SK-N-SH (cell line): ENCODE measurements at regions not wholly inside any gene's neighbourhood (a gene's known extent, or its start where the extent isn't known, plus 50 kb on each side); places are given as distances from the start of the nearest gene placed in this dataset.

Experiments
- CTCF ChIA-PET: fragments of 300-600, 350-600 bp; formaldehyde crosslinking; extraction: SDS; loops from one replicate; lab custom pipeline; 2021; lab: Yijun Ruan, JAX
- POLR2A ChIA-PET: fragments of 350-600 bp; sonication (Branson Sonifier 250); formaldehyde crosslinking; extraction: SDS; loops from one replicate; lab custom pipeline; 2020; ENCODE audit warnings: antibody characterized with exemption, inconsistent platforms; lab: Yijun Ruan, JAX
- DNase-seq: peaks from one replicate; pipeline ENCODE4 v3.0.0; 2012
- H2AFZ ChIP-seq: fragments of 200-600 bp; sonication (generic); 2 replicates; pipeline ENCODE4 v1.8.1; 2016; ENCODE audit warnings: antibody characterized with exemption, mild to moderate bottlenecking, low read depth
- H3F3A ChIP-seq: fragments of 200-600 bp; sonication (generic); replicated peaks from 2 replicates; pipeline ENCODE3; 2016; ENCODE audit warnings: antibody characterized with exemption, mild to moderate bottlenecking; ENCODE audit not compliant: insufficient read depth
- H3K27ac ChIP-seq, 2 experiments: fragments of 200-500 bp in 1 of 2; fragments of 200-600 bp in 1 of 2; sonication (Bioruptor generic) in 1 of 2; sonication (generic), shearing (Covaris generic) in 1 of 2; 2 replicates each; pipeline versions ENCODE4 v1.5.1 to v1.6.1; 2014 to 2016; ENCODE audit warnings: low read depth in 2 of 2, inconsistent platforms in 1 of 2, low read length in 1 of 2, mild to moderate bottlenecking in 1 of 2, mixed read lengths in 1 of 2
- H3K27me3 ChIP-seq: fragments of 200-600 bp; sonication (generic), shearing (Covaris generic); 2 replicates; pipeline ENCODE4 v1.6.1; 2016; ENCODE audit warnings: mixed run types; ENCODE audit not compliant: insufficient read depth
- H3K36me3 ChIP-seq, 2 experiments: fragments of 200-500 bp in 1 of 2; fragments of 200-600 bp in 1 of 2; sonication (Bioruptor generic) in 1 of 2; sonication (generic) in 1 of 2; replicated peaks in 1 of 2; 2 replicates each; pipeline versions ENCODE3 to v1.5.1; 2014 to 2016; ENCODE audit warnings: low read length in 1 of 2, mild to moderate bottlenecking in 1 of 2; ENCODE audit not compliant: insufficient read depth in 2 of 2, control insufficient read depth in 1 of 2
- H3K4me1 ChIP-seq, 2 experiments: fragments of 200-500 bp in 1 of 2; fragments of 200-600 bp in 1 of 2; sonication (Bioruptor generic) in 1 of 2; sonication (generic), shearing (Covaris generic) in 1 of 2; 2 replicates each; pipeline versions ENCODE4 v1.5.1 to v1.6.1; 2014 to 2016; ENCODE audit warnings: low read depth in 1 of 2, low read length in 1 of 2, mixed run types in 1 of 2; ENCODE audit not compliant: insufficient read depth in 2 of 2, control insufficient read depth in 1 of 2
- H3K4me2 ChIP-seq: fragments of 200-600 bp; sonication (generic), shearing (Covaris generic); 2 replicates; pipeline ENCODE4 v1.6.1; 2017; ENCODE audit warnings: mixed run types
- H3K4me3 ChIP-seq, 2 experiments: fragments of 200-500 bp in 1 of 2; fragments of 200-600 bp in 1 of 2; sonication (Bioruptor generic) in 1 of 2; sonication (generic), shearing (Covaris generic) in 1 of 2; 2 replicates each; pipeline versions ENCODE4 v1.5.1 to v1.8.1; 2014 to 2016; ENCODE audit warnings: low read depth in 2 of 2, inconsistent platforms in 1 of 2, low read length in 1 of 2, mild to moderate bottlenecking in 1 of 2, mixed read lengths in 1 of 2, moderate library complexity in 1 of 2
- H3K79me2 ChIP-seq: fragments of 200-600 bp; sonication (generic); 2 replicates; pipeline ENCODE4 v1.8.1; 2017; ENCODE audit warnings: mild to moderate bottlenecking; ENCODE audit not compliant: insufficient read depth
- H3K9ac ChIP-seq: fragments of 200-600 bp; sonication (generic); 2 replicates; pipeline ENCODE4 v1.6.1; 2017; ENCODE audit warnings: mixed run types
- H3K9me2 ChIP-seq: fragments of 200-600 bp; sonication (generic); 2 replicates; pipeline ENCODE4 v1.6.1; 2017; ENCODE audit warnings: mixed run types
- H3K9me3 ChIP-seq: fragments of 200-600 bp; sonication (generic); 2 replicates; pipeline ENCODE4 v1.6.1; 2017; ENCODE audit warnings: mixed run types, mild to moderate bottlenecking, moderate library complexity
- H4K20me1 ChIP-seq: fragments of 200-600 bp; sonication (generic); 2 replicates; pipeline ENCODE4 v1.6.1; 2017; ENCODE audit warnings: mild to moderate bottlenecking, mixed run types; ENCODE audit not compliant: insufficient read depth
- EZH2phosphoT487 ChIP-seq: fragments of 200-600 bp; sonication (generic); IDR thresholded peaks from 2 replicates; pipeline ENCODE4 v1.6.1; 2017; ENCODE audit warnings: low read depth, mixed run types, mild to moderate bottlenecking, antibody characterized with exemption, moderate library complexity, borderline replicate concordance
- FOXJ3 ChIP-seq: sonication (generic); formaldehyde crosslinking; IDR thresholded peaks from 2 replicates; pipeline ENCODE4 v1.5.1; 2020; ENCODE audit warnings: mild to moderate bottlenecking, missing genetic modification reagents
- GATA2 ChIP-seq: sonication (generic); formaldehyde crosslinking; IDR thresholded peaks from 2 replicates; pipeline ENCODE4 v1.5.0; 2020; ENCODE audit warnings: mild to moderate bottlenecking, missing genetic modification reagents
- NFIC ChIP-seq: IDR thresholded peaks from 2 replicates; pipeline ENCODE4 v1.4.0; 2012; ENCODE audit warnings: borderline replicate concordance
- RFX5 ChIP-seq: IDR thresholded peaks from 2 replicates; pipeline ENCODE4 v1.6.1; 2012; ENCODE audit warnings: mild to moderate bottlenecking, improper control_type of control experiment, low read length
- RXRA ChIP-seq: IDR thresholded peaks from 2 replicates; pipeline ENCODE4 v1.4.0; 2012; ENCODE audit warnings: low read depth, mild to moderate bottlenecking, borderline replicate concordance
- TAF1 ChIP-seq: IDR thresholded peaks from 2 replicates; pipeline ENCODE4 v1.6.1; 2012; ENCODE audit warnings: low read depth, mild to moderate bottlenecking, low read length, moderate library complexity, borderline replicate concordance
- USF1 ChIP-seq: IDR thresholded peaks from 2 replicates; pipeline ENCODE4 v1.4.0; 2012; ENCODE audit warnings: low read depth, borderline replicate concordance
- WGBS: methylation state at CpG from one replicate; pipeline ENCODE4 v1.1.6; 2017; ENCODE audit warnings: low lambda C conversion rate; 5-methylcytosine and 5-hydroxymethylcytosine counted together
- TF ChIP-seq, protein P1 (sequence below): IDR thresholded peaks from 2 replicates; pipeline ENCODE4; 2012
- TF ChIP-seq, protein P2 (sequence below): fragments of 150-350 bp; IDR thresholded peaks from 2 replicates; pipeline ENCODE4 v1.6.1; 2017; ENCODE audit warnings: antibody characterized with exemption, low read length, low read depth, borderline replicate concordance

DNA sequence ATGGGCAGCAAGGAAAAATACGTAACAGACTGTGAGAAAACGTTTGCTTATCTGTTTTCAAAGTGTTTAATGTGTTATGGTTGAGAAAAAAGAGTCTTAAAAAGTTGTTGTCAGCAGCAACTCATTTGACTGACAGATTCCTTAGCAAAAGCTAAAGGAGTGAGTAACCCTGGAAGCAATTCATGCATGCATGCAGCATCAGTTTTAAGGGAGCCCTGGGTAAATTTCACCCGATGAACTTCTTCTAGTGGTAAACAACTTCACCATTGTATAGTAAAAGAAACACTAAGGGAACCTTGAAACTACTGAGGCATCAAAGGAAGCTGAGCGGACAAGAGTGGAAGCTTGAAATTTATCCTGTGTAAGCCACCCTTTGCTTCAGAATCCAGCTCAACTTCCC is 583.2 kb upstream of the INTU start:
- WGBS = 50% methylated on average over 4 of the region's 4 CpGs
- H2AFZ ChIP-seq = no peak overlapping the region
- no peak for DNase-seq
- no peaks in the 10 kb centered on the region for H3K27me3 ChIP-seq
- no peaks in the 10 kb centered on the region for H3K9me3 ChIP-seq
- H3K27ac ChIP-seq = no peak overlapping the region
- H3K4me2 ChIP-seq = no peak overlapping the region
- H4K20me1 ChIP-seq = no peaks in the 10 kb centered on the region
- no peaks in the 10 kb centered on the region for H3K79me2 ChIP-seq
- H3K9ac ChIP-seq = no peak overlapping the region
- H3K9me2 ChIP-seq = no peaks in the 10 kb centered on the region
- ChIA-PET POLR2A (no interaction called here), CTCF (no interaction called here)
- no peaks in the 10 kb centered on the region for H3K4me1 ChIP-seq
- H3K4me3 ChIP-seq = no peak overlapping the region
- H3F3A ChIP-seq = no peaks in the 10 kb centered on the region
- TF ChIP-seq RXRA = no peak
- TF ChIP-seq, protein P1, sequence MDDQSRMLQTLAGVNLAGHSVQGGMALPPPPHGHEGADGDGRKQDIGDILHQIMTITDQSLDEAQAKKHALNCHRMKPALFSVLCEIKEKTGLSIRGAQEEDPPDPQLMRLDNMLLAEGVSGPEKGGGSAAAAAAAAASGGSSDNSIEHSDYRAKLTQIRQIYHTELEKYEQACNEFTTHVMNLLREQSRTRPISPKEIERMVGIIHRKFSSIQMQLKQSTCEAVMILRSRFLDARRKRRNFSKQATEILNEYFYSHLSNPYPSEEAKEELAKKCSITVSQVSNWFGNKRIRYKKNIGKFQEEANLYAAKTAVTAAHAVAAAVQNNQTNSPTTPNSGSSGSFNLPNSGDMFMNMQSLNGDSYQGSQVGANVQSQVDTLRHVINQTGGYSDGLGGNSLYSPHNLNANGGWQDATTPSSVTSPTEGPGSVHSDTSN = 0 out of 2 replicates have a peak, but pooled peaks have one; percentile 13
- TF ChIP-seq EZH2phosphoT487 = no peak
- no peaks in the 10 kb centered on the region for H3K36me3 ChIP-seq

GRCh38 chr4:127052742-127053141 is 580.0 kb upstream of the INTU start:
- no peak overlapping the region for H2AFZ ChIP-seq
- H3K9me3 ChIP-seq = no peaks in the 10 kb centered on the region
- POLR2A ChIA-PET = no interaction called here
- H3K4me1 ChIP-seq = no peaks in the 10 kb centered on the region
- 52% methylated on average over 1 of the region's 1 CpG for WGBS
- no peak for DNase-seq
- no peaks in the 10 kb centered on the region for H3K79me2 ChIP-seq
- H3F3A ChIP-seq = no peaks in the 10 kb centered on the region
- H3K9me2 ChIP-seq = no peaks in the 10 kb centered on the region
- CTCF ChIA-PET = interaction anchor here (1.2 kb wide), 1 partner anchor 89 kb away, joined by 3 read pairs; no protein-coding TSS in a partner anchor
- no peak overlapping the region for H3K27ac ChIP-seq
- no peaks in the 10 kb centered on the region for H4K20me1 ChIP-seq
- no peak overlapping the region for H3K4me3 ChIP-seq
- no peak overlapping the region for H3K9ac ChIP-seq
- H3K4me2 ChIP-seq = no peak overlapping the region
- TF ChIP-seq RFX5 = no peak
- TF ChIP-seq, protein P1 = no peak
- TF ChIP-seq GATA2 (CRISPR knock-in tag) = no peak
- no peak for TF ChIP-seq FOXJ3 (CRISPR knock-in tag)
- TF ChIP-seq TAF1 = no peak
- peaks cover 0 to 5% of the 10 kb centered on the region in 2 experiments for H3K36me3 ChIP-seq
- H3K27me3 ChIP-seq = no peaks in the 10 kb centered on the region

DNA sequence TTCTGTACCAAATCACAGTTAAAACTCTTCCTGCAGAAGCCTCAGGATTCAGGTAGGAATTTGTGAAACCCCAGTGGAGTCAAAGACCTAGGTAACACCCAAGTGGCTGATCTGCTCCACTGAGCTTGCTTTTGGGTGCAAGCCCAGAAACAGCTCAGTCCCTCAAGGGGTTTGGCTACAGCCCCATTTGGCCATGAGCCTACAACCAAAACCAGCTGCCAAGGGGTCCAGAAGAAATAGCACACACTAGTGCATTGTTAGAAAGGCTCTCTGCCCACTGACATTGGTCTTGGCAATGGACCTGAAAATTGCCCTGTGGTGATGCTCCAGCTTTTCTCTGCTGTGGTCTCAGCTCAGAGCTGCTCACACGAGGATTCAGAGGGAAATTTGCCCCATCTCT is 577.4 kb upstream of the INTU start:
- no peak overlapping the region for H3K4me2 ChIP-seq
- no peaks in the 10 kb centered on the region for H3K79me2 ChIP-seq
- no peak overlapping the region for H3K9ac ChIP-seq
- POLR2A ChIA-PET = no interaction called here
- peaks cover 0 to 5% of the 10 kb centered on the region in 2 experiments for H3K36me3 ChIP-seq
- no peak overlapping the region for H3K4me3 ChIP-seq
- WGBS = no CpG with 5 or more reads among the region's 1 CpG
- CTCF ChIA-PET = no interaction called here
- no peak overlapping the region for H3K27ac ChIP-seq
- no peak for DNase-seq
- no peaks in the 10 kb centered on the region for H3K9me3 ChIP-seq
- H4K20me1 ChIP-seq = no peaks in the 10 kb centered on the region
- no peak overlapping the region for H2AFZ ChIP-seq
- no peaks in the 10 kb centered on the region for H3F3A ChIP-seq
- no peaks in the 10 kb centered on the region for H3K4me1 ChIP-seq
- H3K9me2 ChIP-seq = no peaks in the 10 kb centered on the region
- TF ChIP-seq, protein P2, sequence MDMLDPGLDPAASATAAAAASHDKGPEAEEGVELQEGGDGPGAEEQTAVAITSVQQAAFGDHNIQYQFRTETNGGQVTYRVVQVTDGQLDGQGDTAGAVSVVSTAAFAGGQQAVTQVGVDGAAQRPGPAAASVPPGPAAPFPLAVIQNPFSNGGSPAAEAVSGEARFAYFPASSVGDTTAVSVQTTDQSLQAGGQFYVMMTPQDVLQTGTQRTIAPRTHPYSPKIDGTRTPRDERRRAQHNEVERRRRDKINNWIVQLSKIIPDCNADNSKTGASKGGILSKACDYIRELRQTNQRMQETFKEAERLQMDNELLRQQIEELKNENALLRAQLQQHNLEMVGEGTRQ = no peak
- TF ChIP-seq RXRA (no peak), NFIC (peak; percentile 56), USF1 (no peak)
- H3K27me3 ChIP-seq = no peaks in the 10 kb centered on the region
